ENCODE measurements at regions not wholly inside any gene's neighbourhood (a gene's known extent, or its start where the extent isn't known, plus 50 kb on each side); places are given as distances from the start of the nearest gene placed in this dataset.
"Not testable (repeated sequence)": the region's sequence is repeated elsewhere in the genome, so short reads cannot be mapped to it uniquely, and the experiment has no call there.

DNA sequence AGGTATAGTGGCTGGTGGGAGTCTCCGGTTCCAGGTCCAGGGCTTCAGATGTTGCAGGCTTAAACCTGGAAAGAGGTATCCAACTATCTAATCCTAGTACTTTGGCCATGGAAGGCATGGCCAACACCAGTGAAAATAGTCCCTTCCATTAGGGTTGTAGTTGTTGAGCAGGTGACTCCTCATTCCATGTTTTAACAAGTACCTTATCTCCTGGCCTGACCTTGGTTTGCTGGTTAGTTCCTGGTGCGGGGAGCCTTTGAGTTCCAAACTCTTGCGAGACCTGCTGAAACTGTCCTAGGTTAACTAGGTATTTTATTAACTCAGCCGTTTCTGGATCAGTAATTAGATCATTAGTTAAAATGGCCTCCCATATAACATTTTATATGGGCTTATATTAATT, 128.9 kb downstream of the GPCPD1 start:
- Histone ChIP-seq H3K36me3 (ENCODE audit: control insufficient read depth, insufficient read depth, low read length) (no peaks in the 10 kb centered on the region), H3K9me3 (ENCODE audit: control insufficient read depth in 2 of 2, low read length in 2 of 2) (no peaks in the 10 kb centered on the region), H3K27ac (ENCODE audit: insufficient read depth, low read length, poor library complexity, severe bottlenecking) (no peak overlapping the region), H3K4me3 (ENCODE audit: low read depth, low read length) (no peak overlapping the region), H3K4me1 (ENCODE audit: control insufficient read depth, insufficient read depth, low read length, poor library complexity, severe bottlenecking) (no peaks in the 10 kb centered on the region), H3K27me3 (ENCODE audit: control insufficient read depth, insufficient read depth, low read length) (peaks cover under 1% of the 10 kb centered on the region)
- no peaks in the 10 kb centered on the region for H3K36me3 Mint-ChIP-seq
- ATAC-seq (ENCODE audit: low read depth in 2 of 2) (no peak), DNase-seq (no peak)
- peaks cover 0 to 3% (median 0%) of the 10 kb centered on the region in 4 donors for H3K4me1 Mint-ChIP-seq
- no peak overlapping the region for H3K4me3 Mint-ChIP-seq
- peaks cover 35% of the 10 kb centered on the region for H3K27me3 Mint-ChIP-seq
- H3K9me3 Mint-ChIP-seq, result no peaks in the 10 kb centered on the region
- no peak overlapping the region for H3K27ac Mint-ChIP-seq

DNA sequence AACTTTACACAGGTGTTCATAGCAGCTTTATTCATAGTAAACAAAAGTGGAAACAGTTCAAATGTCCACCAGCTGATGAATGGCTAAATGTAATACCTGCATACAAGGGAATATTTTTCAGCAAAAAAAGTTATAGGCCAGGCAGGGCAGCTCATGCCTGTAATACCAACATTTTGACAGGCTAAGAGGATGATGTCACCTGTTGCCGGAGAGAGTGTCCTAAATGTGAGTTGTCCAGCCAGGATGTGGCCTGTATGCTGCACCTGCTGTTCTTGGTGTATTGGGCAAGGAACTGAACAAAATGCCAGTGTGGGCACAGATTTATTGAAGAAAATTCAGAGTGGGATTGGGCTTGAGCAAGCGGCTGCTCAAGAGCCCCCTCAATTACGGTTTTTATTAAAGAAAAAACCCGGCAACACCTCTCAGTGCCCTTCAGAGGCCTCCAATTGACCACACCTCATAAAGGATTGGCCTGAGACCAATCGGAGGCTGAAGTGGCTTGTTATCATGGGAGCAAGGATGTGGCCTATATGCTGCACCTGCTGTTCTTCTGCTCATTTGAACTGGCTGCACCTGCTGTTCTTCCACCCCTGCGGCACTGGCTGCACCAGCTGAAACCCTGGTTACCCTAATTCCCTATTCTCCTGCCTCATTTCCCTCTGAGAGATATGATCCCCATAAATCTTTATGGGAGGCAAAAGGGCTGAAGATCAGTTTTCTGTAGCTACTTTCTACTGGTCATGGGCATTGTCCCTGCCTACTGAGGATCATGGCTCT, 129.8 kb downstream of the GPCPD1 start:
- DNase-seq (no peak), ATAC-seq (ENCODE audit: low read depth in 2 of 2) (no peak)
- peaks cover 29% of the 10 kb centered on the region for H3K27me3 Mint-ChIP-seq
- H3K36me3 ChIP-seq (ENCODE audit: control insufficient read depth, insufficient read depth, low read length), result no peaks in the 10 kb centered on the region
- no peaks in the 10 kb centered on the region for H3K9me3 Mint-ChIP-seq
- H3K9me3 ChIP-seq (ENCODE audit: control insufficient read depth in 2 of 2, low read length in 2 of 2), result no peaks in the 10 kb centered on the region
- no peak overlapping the region for H3K4me3 Mint-ChIP-seq
- H3K4me3 ChIP-seq (ENCODE audit: low read depth, low read length), result no peak overlapping the region
- peaks cover 0 to 1% (median 0%) of the 10 kb centered on the region in 4 donors for H3K4me1 Mint-ChIP-seq
- H3K27me3 ChIP-seq (ENCODE audit: control insufficient read depth, insufficient read depth, low read length), result no peaks in the 10 kb centered on the region
- H3K4me1 ChIP-seq (ENCODE audit: control insufficient read depth, insufficient read depth, low read length, poor library complexity, severe bottlenecking), result no peaks in the 10 kb centered on the region
- H3K36me3 Mint-ChIP-seq, result no peaks in the 10 kb centered on the region
- no peak overlapping the region for H3K27ac Mint-ChIP-seq
- H3K27ac ChIP-seq (ENCODE audit: insufficient read depth, low read length, poor library complexity, severe bottlenecking), result no peak overlapping the region

DNA sequence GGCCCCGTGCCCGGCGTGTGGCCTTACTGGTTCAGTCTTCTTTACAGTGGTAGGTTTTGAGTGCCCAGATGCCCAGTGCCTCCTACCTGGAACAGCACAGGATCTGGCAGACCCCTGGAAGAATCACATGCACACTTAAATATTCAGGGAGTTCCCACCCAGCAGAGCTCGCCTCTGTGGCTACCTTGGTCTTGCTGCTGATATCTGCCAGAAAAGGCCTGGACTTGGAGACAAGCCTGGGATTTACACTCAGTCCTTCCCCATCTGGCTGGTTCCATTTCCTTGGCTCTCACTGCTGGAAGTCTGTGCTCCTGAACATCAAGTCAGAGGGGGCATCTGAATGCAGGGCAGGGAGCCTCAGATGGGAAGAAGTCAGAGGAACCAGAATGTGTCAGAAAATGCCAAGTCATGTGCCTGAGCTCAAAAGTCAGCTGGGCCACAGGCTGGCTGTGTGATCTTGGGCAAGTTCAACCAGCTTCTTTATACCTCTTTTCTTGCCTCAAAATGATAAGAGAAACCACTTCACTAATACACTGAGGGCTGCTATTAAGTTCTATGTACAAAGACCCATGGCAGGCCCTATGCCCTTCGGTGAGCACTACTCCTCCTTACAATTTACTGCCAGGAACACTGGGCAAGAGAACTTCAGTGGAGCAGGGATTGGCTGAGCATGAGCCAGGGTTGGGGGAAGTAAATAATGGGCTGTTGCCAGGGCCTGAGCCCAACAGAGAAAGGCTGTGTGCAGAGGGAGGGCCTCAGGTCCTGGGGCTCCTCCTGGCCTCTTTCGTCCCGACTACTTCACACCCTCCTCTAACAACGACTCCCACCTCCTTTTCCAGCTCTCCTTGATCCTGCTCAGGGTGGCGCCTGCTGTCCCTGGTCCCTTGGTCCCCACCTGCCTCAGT, 135.9 kb downstream of the GPCPD1 start:
- Histone ChIP-seq H3K4me3 (ENCODE audit: low read depth, low read length) (no peak overlapping the region), H3K27ac (ENCODE audit: insufficient read depth, low read length, poor library complexity, severe bottlenecking) (no peak overlapping the region), H3K27me3 (ENCODE audit: control insufficient read depth, insufficient read depth, low read length) (no peaks in the 10 kb centered on the region), H3K4me1 (ENCODE audit: control insufficient read depth, insufficient read depth, low read length, poor library complexity, severe bottlenecking) (no peaks in the 10 kb centered on the region), H3K36me3 (ENCODE audit: control insufficient read depth, insufficient read depth, low read length) (no peaks in the 10 kb centered on the region), H3K9me3 (ENCODE audit: control insufficient read depth in 2 of 2, low read length in 2 of 2) (no peaks in the 10 kb centered on the region)
- H3K4me1 Mint-ChIP-seq, result peaks cover 0 to 1% (median 0%) of the 10 kb centered on the region in 4 donors
- H3K9me3 Mint-ChIP-seq, result peaks cover 0 to 4% (median 0%) of the 10 kb centered on the region in 7 donors
- no peak overlapping the region for H3K4me3 Mint-ChIP-seq
- peaks cover 6% of the 10 kb centered on the region for H3K27me3 Mint-ChIP-seq
- no peaks in the 10 kb centered on the region for H3K36me3 Mint-ChIP-seq
- DNase-seq (no peak), ATAC-seq (ENCODE audit: low read depth in 2 of 2) (no peak)
- H3K27ac Mint-ChIP-seq, result no peak overlapping the region

DNA sequence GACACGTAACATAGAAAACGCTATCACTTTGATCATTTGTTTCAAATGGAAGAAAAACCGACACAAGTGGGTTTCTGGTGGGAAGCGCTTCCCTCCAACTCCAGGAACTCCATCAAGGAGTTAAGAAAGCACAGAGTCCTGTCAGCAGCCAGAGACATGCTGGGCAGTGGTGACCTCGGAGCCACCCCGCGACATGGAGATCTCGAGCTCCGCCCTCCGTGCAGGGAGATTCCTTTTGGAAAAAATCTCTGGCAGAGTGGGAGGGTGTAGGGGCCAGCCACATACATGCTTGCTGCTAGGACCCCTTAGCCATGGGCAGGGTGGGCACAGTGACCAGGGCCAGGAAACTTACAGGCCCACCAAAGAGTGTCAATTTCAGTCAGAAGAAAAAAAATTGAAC, 138.9 kb downstream of the GPCPD1 start:
- H3K36me3 ChIP-seq (ENCODE audit: control insufficient read depth, insufficient read depth, low read length); DNase-seq; H3K9me3 Mint-ChIP-seq; H3K4me3 ChIP-seq (ENCODE audit: low read depth, low read length); H3K27ac ChIP-seq (ENCODE audit: insufficient read depth, low read length, poor library complexity, severe bottlenecking); H3K9me3 ChIP-seq (ENCODE audit: control insufficient read depth in 2 of 2, low read length in 2 of 2); H3K4me3 Mint-ChIP-seq; H3K27ac Mint-ChIP-seq; H3K27me3 Mint-ChIP-seq; H3K4me1 Mint-ChIP-seq; H3K27me3 ChIP-seq (ENCODE audit: control insufficient read depth, insufficient read depth, low read length); ATAC-seq (ENCODE audit: low read depth in 2 of 2); H3K36me3 Mint-ChIP-seq; H3K4me1 ChIP-seq (ENCODE audit: control insufficient read depth, insufficient read depth, low read length, poor library complexity, severe bottlenecking): not testable (repeated sequence)

DNA sequence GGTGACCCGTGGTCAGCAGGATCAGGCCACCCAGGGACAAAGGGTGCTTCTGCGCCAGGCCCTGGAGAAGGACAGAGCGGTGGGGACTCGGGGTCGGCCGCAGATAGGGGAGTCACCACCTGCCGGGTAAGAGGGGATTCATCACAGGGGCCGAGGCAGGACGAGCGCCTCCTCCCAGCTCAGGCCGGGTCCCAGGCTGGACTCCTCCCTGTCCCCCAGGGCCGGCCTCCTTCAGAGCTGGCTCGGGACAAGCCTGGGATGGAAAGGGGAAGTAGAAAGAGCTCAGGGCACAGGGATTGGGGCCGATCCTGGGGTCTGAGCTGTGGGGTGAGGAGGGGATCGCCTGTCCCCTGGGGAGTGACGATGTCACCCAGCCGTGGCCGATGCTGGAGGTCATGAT, 139.4 kb downstream of the GPCPD1 start:
- no peak overlapping the region for H3K27ac Mint-ChIP-seq
- H3K27ac ChIP-seq (ENCODE audit: insufficient read depth, low read length, poor library complexity, severe bottlenecking), result no peak overlapping the region
- no peaks in the 10 kb centered on the region for H3K4me1 ChIP-seq (ENCODE audit: control insufficient read depth, insufficient read depth, low read length, poor library complexity, severe bottlenecking)
- H3K9me3 Mint-ChIP-seq, result peaks cover 0 to 5% (median 0%) of the 10 kb centered on the region in 7 donors
- no peak overlapping the region for H3K4me3 Mint-ChIP-seq
- H3K4me3 ChIP-seq (ENCODE audit: low read depth, low read length), result no peak overlapping the region
- DNase-seq, result no peak
- H3K27me3 ChIP-seq (ENCODE audit: control insufficient read depth, insufficient read depth, low read length), result no peaks in the 10 kb centered on the region
- no peaks in the 10 kb centered on the region for H3K9me3 ChIP-seq (ENCODE audit: control insufficient read depth in 2 of 2, low read length in 2 of 2)
- no peaks in the 10 kb centered on the region for H3K36me3 Mint-ChIP-seq
- no peak for ATAC-seq (ENCODE audit: low read depth in 2 of 2)
- no peaks in the 10 kb centered on the region for H3K27me3 Mint-ChIP-seq
- H3K4me1 Mint-ChIP-seq, result no peaks in the 10 kb centered on the region
- no peaks in the 10 kb centered on the region for H3K36me3 ChIP-seq (ENCODE audit: control insufficient read depth, insufficient read depth, low read length)

DNA sequence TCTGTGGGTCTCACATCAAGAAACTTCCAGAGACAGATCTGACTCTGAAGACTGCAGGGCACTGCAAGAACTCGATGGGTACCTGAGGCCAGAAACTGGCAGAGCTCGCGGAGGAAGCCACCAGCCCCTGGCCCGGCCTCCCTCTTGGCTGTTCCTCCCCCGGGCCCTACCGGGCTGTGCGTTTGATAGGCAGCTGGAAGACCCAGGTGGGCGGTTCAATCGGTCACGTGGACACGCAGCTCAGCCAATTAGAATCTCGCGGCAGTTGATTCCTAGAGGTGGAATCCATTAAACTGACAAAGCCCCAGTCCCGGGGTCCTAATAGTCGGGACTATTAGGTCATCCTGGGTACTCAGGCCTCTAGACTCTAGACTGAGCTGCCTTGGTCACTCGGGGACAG, 139.9 kb downstream of the GPCPD1 start:
- H3K27ac Mint-ChIP-seq, result no peak overlapping the region
- no peaks in the 10 kb centered on the region for H3K27me3 ChIP-seq (ENCODE audit: control insufficient read depth, insufficient read depth, low read length)
- no peak overlapping the region for H3K4me3 Mint-ChIP-seq
- no peak overlapping the region for H3K4me3 ChIP-seq (ENCODE audit: low read depth, low read length)
- H3K27me3 Mint-ChIP-seq, result no peaks in the 10 kb centered on the region
- H3K4me1 ChIP-seq (ENCODE audit: control insufficient read depth, insufficient read depth, low read length, poor library complexity, severe bottlenecking), result no peaks in the 10 kb centered on the region
- no peaks in the 10 kb centered on the region for H3K4me1 Mint-ChIP-seq
- H3K36me3 Mint-ChIP-seq, result no peaks in the 10 kb centered on the region
- DNase-seq (no peak), ATAC-seq (ENCODE audit: low read depth in 2 of 2) (no peak)
- no peaks in the 10 kb centered on the region for H3K9me3 ChIP-seq (ENCODE audit: control insufficient read depth in 2 of 2, low read length in 2 of 2)
- H3K36me3 ChIP-seq (ENCODE audit: control insufficient read depth, insufficient read depth, low read length), result no peaks in the 10 kb centered on the region
- H3K9me3 Mint-ChIP-seq, result peaks cover 0 to 5% (median 0%) of the 10 kb centered on the region in 7 donors
- H3K27ac ChIP-seq (ENCODE audit: insufficient read depth, low read length, poor library complexity, severe bottlenecking), result no peak overlapping the region

DNA sequence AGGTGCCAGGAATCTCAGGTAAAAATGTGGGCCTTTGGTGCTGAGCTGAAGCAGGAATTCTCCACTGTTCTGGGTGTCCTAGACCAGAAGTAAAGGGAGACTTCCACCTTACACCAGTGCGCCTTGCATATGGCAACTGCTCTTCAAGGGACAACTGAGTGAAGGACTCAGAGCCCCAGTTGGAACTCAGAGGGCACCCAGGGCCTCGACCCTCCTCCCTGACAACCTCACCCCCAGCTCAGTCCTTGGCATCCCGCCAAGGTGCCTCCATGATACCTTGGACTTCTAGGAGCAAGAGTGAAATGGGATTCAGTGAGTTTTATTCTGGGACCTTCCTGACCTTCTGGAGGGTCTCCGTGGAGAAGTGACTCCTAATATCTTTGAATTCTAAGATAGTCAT, 140.3 kb downstream of the GPCPD1 start:
- Mint-ChIP-seq H3K4me1 (no peaks in the 10 kb centered on the region), H3K36me3 (no peaks in the 10 kb centered on the region), H3K4me3 (no peak overlapping the region), H3K9me3 (peaks cover 0 to 5% (median 0%) of the 10 kb centered on the region in 7 donors), H3K27me3 (no peaks in the 10 kb centered on the region), H3K27ac (no peak overlapping the region)
- H3K36me3 ChIP-seq (ENCODE audit: control insufficient read depth, insufficient read depth, low read length), result no peaks in the 10 kb centered on the region
- DNase-seq (no peak), ATAC-seq (ENCODE audit: low read depth in 2 of 2) (no peak)
- no peak overlapping the region for H3K27ac ChIP-seq (ENCODE audit: insufficient read depth, low read length, poor library complexity, severe bottlenecking)
- no peaks in the 10 kb centered on the region for H3K9me3 ChIP-seq (ENCODE audit: control insufficient read depth in 2 of 2, low read length in 2 of 2)
- H3K4me3 ChIP-seq (ENCODE audit: low read depth, low read length), result no peak overlapping the region
- H3K4me1 ChIP-seq (ENCODE audit: control insufficient read depth, insufficient read depth, low read length, poor library complexity, severe bottlenecking), result no peaks in the 10 kb centered on the region
- no peaks in the 10 kb centered on the region for H3K27me3 ChIP-seq (ENCODE audit: control insufficient read depth, insufficient read depth, low read length)

All from CD4-positive, CD25-positive, alpha-beta regulatory T cell (primary cell).